Body of pancreas (tissue), 4 donors: ENCODE measurements at regions not wholly inside any gene's neighbourhood (a gene's known extent, or its start where the extent isn't known, plus 50 kb on each side); places are given as distances from the start of the nearest gene placed in this dataset. TPM values are rescaled to one million over a fixed set of nuclear protein-coding genes. Genes with fewer than 3 reads are reported as not detected.

ENCODE experiments used
- ATAC-seq: fragments of 150-250 bp; one replicate; pipeline ENCODE4 v1.9.1; 2016
- DNase-seq, 4 donors: peaks; one replicate each; pipeline ENCODE4 v3.0.0-alpha.2; 2019
- H3K27ac ChIP-seq, 4 donors: fragments of 200-600 bp; sonication (generic); 1 replicate in 3 of 4; 2 replicates in 1 of 4; pipeline versions ENCODE4 v1.5.1 to v1.6.1; 2016 to 2019; ENCODE audit warnings: mild to moderate bottlenecking in 1 of 4, mixed read lengths in 1 of 4, moderate library complexity in 1 of 4
- H3K27me3 ChIP-seq, 2 donors: fragments of 200-600 bp; sonication (generic); one replicate each; pipeline ENCODE4 v1.6.0; 2016; ENCODE audit warnings: mild to moderate bottlenecking in 1 of 2
- H3K36me3 ChIP-seq, 2 donors: fragments of 200-600 bp; sonication (generic); replicated peaks in 1 of 2; 2 replicates each; pipeline ENCODE4 v1.5.1; 2016; ENCODE audit warnings: low read depth in 2 of 2; ENCODE audit not compliant: insufficient read depth in 1 of 2
- H3K4me1 ChIP-seq: fragments of 200-600 bp; sonication (generic); one replicate; pipeline ENCODE4 v1.6.0; 2016
- H3K4me3 ChIP-seq, 2 donors: fragments of 200-600 bp; sonication (generic); 1 replicate in 1 of 2; 2 replicates in 1 of 2; pipeline ENCODE4 v1.5.1; 2016 to 2019
- H3K9me3 ChIP-seq, 3 donors: fragments of 200-600 bp; sonication (generic); 1 replicate in 2 of 3; 2 replicates in 1 of 3; pipeline ENCODE4 v1.5.1; 2016
- CTCF ChIP-seq, 7 experiments: fragments of 450-650 bp in 4 of 7; fragments of 200-600 bp in 3 of 7; sonication (generic) in 3 of 7; IDR thresholded peaks; one replicate each; pipeline ENCODE4 v1.5.1; 2016 to 2019; ENCODE audit warnings: antibody characterized with exemption in 7 of 7
- POLR2A ChIP-seq, 3 donors: fragments of 450-650 bp; IDR thresholded peaks; one replicate each; pipeline ENCODE4 v1.6.1; 2016; ENCODE audit warnings: antibody characterized with exemption in 3 of 3, mild to moderate bottlenecking in 2 of 3
- WGBS, 2 donors: methylation state at CpG; one replicate each; pipeline ENCODE4 v1.1.5; 2017; 5-methylcytosine and 5-hydroxymethylcytosine counted together
- intact Hi-C: fragments of 100-400 bp; cut with DNase I; formaldehyde crosslinking; loops from one replicate; pipeline ENCODE4 v1.15.1; 2023
- small RNA-seq: library from RNA; depleted of rRNA; stranded (forward); fragments of <200 nt; gene quantifications from one replicate; pipeline ENCODE3, GENCODE V24; 2016

GRCh38 chr5:91217859-91218258, 165.3 kb downstream of the ARRDC3 start:
- no peak for TF ChIP-seq CTCF (IDR thresholded peaks at IDR 0.05)
- Histone ChIP-seq H3K4me3 (no peak overlapping the region), H3K36me3 (no peaks in the 10 kb centered on the region), H3K27me3 (no peaks in the 10 kb centered on the region), H3K27ac (no peak overlapping the region), H3K9me3 (no peaks in the 10 kb centered on the region), H3K4me1 (peaks cover 4% of the 10 kb centered on the region)
- intact Hi-C loops, result no loop called here
- ATAC-seq, result no peak
- WGBS, 2 donors, result 89 to 95% methylated on average over 1 of the region's 1 CpG
- no peak for DNase-seq

GRCh38 chr5:91214571-91214970, 168.5 kb downstream of the ARRDC3 start:
- intact Hi-C loops, result no loop called here
- 88% methylated on average over 4 of the region's 4 CpGs for WGBS, 2 donors
- peaks cover 4% of the 10 kb centered on the region for H3K4me1 ChIP-seq
- H3K4me3 ChIP-seq, result no peak overlapping the region
- no peaks in the 10 kb centered on the region for H3K27me3 ChIP-seq
- H3K9me3 ChIP-seq, result no peaks in the 10 kb centered on the region
- no peak for TF ChIP-seq CTCF (IDR thresholded peaks at IDR 0.05)
- TF ChIP-seq POLR2A (IDR thresholded peaks at IDR 0.05), result no peak
- DNase-seq, result no peak
- ATAC-seq, result no peak
- no peak overlapping the region for H3K27ac ChIP-seq
- no peaks in the 10 kb centered on the region for H3K36me3 ChIP-seq

Small RNA genes lying in the stretch of these regions (small RNA-seq; reads per million reads assigned to genes)
- gene RF00017, result not detected
- gene RNU4-90P, result not detected
